ENCODE measurements at regions not wholly inside any gene's neighbourhood (a gene's known extent, or its start where the extent isn't known, plus 50 kb on each side); places are given as distances from the start of the nearest gene placed in this dataset.

GRCh38 chr4:3683744-3684421 lies 82.3 kb upstream of the ADRA2C start:
- DNase-seq (ENCODE audit: low read depth), result no peak

GRCh38 chr4:3683077-3683743 lies 83.0 kb upstream of the ADRA2C start:
- DNase-seq (ENCODE audit: low read depth), result no peak

- DNase-seq (ENCODE audit: low read depth), result no peak
Observed at GRCh38 chr4:3682236-3683076, 83.7 kb upstream of the ADRA2C start.

- no peak for DNase-seq (ENCODE audit: low read depth)
Observed at GRCh38 chr4:3681191-3681590, 85.0 kb upstream of the ADRA2C start.

DNA sequence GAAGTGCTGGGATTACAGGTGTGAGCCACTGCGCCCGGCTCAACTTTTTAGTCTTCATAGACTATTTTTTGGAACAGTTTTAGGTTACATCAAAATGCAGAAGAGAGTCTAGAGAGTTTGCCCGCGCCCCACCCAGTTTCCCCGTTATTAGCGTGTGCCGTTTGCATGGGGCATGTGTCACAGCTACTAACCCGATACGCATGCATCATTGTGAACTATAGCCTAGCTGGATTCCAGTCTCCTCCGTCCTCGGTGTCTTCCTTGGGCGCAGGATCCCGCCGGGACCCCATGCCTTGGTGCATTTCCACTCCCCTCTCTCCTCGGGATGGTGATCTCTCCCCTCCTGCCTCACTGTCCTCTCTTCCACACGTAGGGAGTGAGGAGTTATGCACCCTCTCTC lies 85.5 kb upstream of the ADRA2C start:
- DNase-seq (ENCODE audit: low read depth), result no peak

DNA sequence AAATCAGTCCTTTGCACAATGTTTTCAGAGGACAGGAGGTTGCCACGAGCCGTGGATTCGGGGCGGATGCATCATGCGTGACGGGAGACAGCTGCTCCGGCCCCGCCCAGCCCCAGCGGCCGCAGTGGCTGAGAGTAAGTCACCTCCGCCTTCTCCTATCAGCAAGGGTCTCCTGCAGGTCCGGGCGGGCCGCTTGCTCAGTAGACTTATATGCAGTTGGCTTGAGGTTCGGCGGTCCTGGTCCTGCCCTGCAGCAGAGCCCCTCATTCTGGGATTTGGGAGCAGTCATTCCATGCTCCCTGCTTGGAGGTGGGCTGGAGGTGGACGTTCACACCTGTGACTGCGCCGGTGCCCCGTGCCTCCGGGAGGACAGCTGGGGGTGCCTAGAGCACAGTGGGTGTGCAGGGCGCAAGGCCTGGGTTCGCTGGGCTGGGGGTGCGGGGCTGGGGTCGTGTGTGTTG lies 86.3 kb upstream of the ADRA2C start:
- no peak for DNase-seq (ENCODE audit: low read depth)

GRCh38 chr4:3679071-3679825 lies 86.9 kb upstream of the ADRA2C start:
- no peak for DNase-seq (ENCODE audit: low read depth)

DNA sequence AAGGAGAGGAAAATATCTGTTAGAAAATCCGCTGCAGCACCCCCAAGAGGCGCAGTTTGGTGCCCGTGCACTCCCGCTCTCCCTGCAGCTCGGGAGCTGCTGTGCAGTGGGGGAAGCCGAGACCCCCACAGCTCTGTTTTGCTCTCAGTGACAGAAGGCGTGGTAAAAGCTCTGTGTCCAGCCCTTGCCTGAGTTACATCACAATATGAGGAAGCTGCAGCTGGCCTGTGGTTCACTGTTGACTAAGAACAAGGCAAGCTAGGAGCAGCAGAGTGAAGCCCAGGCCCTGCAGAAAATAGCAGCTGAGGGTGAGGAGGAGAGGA lies 88.5 kb upstream of the ADRA2C start:
- DNase-seq (ENCODE audit: low read depth), result no peak

GRCh38 chr4:3676907-3677747 lies 89.1 kb upstream of the ADRA2C start:
- no peak for DNase-seq (ENCODE audit: low read depth)

GRCh38 chr4:3676196-3676595 lies 90.0 kb upstream of the ADRA2C start:
- no peak for DNase-seq (ENCODE audit: low read depth)

- no peak for DNase-seq (ENCODE audit: low read depth)
Observed at GRCh38 chr4:3675251-3676115, 90.7 kb upstream of the ADRA2C start.

GRCh38 chr4:3674479-3674851 lies 91.7 kb upstream of the ADRA2C start:
- DNase-seq (ENCODE audit: low read depth), result no peak

GRCh38 chr4:3673716-3674478 lies 92.3 kb upstream of the ADRA2C start:
- DNase-seq (ENCODE audit: low read depth), result no peak

GRCh38 chr4:3673176-3673575 lies 93.0 kb upstream of the ADRA2C start:
- no peak for DNase-seq (ENCODE audit: low read depth)

DNA sequence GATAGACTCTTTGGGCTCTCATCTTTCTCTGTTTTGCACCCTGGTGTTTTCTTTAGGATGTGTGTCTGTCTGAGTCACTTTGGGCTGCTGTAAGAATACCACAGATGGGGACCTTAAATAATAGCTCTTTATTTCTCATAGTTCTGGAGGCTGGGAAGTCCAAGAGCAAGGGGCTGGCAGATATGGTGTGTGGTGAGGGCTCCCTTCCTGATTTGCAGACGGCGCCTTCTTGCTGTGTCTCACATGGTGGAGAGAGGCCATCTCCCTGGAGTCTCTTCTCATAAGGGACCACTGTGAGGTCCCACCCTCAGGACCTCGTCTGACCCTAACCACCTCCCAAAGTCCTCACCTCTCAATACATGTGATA lies 93.7 kb upstream of the ADRA2C start:
- no peak for DNase-seq (ENCODE audit: low read depth)

DNA sequence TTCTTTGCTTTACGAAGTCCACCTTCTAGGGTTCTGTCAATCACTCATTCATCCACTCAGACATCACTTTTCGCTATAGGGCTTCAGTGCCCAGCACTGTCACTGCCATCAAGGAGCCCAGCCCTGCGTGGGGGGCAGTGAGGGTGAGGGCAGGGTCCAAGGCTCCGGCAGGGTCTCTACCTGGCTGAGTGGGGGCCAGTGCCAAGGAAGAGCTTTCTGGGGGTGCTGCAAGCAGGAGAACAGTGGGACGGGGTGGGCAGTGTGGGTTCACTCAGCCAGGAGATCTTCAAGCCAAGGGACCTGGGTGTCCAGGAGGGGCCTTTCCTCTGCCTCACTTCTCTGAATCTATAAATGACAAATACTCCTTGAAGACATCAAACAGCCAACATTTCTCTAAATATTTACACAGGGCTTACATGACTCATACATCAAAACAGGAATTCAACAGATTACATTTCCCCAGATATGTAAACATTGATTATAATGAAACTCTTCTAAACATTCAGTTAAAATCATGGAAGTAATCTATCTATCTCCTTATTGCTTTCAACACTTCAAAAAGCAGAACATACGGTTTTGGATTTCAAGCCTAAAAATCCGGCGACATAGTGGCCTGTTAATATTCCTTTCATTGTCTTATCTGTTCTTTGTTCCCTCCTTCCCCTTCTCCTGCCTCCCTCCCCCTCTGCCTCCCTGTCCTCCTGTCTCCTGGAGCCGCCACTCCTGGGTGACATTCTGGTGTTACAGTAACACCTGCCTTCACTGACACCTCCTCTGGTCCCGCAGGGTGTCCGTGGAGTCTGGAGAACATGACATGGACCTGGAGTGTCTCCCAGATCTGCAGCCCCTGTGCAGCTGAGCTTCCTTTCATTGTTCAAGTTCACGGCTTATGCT lies 94.4 kb upstream of the ADRA2C start:
- DNase-seq (ENCODE audit: low read depth), result peak; percentile 10

- no peak for DNase-seq (ENCODE audit: low read depth)
Observed at GRCh38 chr4:3670521-3671519, 95.4 kb upstream of the ADRA2C start.

DNA sequence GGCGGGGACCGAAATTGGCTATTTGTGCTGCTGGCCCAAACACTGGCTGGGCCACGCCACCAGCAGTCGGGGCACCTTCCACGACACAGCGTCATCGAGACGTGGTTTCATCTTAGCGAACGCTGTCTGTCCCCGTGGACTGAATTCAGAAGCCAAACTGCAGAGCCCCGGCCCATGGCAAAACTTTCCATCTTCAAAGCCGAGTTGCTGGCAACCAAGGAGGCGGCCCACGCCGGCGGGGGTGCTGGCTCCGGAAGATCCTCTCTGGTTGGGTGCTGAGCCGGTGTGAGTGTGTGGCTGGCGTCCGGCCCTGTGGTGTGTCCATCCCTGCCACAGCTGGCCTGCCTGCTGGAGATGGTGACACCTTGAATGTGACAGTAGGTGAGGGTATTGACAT lies 96.6 kb upstream of the ADRA2C start:
- no peak for DNase-seq (ENCODE audit: low read depth)

Data from EH (cell line).